Osteocyte (in vitro differentiated cells): ENCODE measurements at regions not wholly inside any gene's neighbourhood (a gene's known extent, or its start where the extent isn't known, plus 50 kb on each side); places are given as distances from the start of the nearest gene placed in this dataset.

Source experiments
- DNase-seq: peaks from one replicate; pipeline ENCODE4 v3.0.0; 2021; ENCODE audit warnings: mixed read lengths; ENCODE audit not compliant: unreplicated experiment; ENCODE audit errors: extremely low spot score
- H3K27ac Mint-ChIP-seq: one replicate; pipeline ENCODE4 v1.8.0; 2021; ENCODE audit warnings: mild to moderate bottlenecking, mixed read lengths; ENCODE audit not compliant: unreplicated experiment
- H3K27me3 Mint-ChIP-seq: one replicate; pipeline ENCODE4 v1.8.0; 2021; ENCODE audit warnings: mixed read lengths; ENCODE audit not compliant: unreplicated experiment
- H3K36me3 Mint-ChIP-seq: one replicate; pipeline ENCODE4 v1.8.0; 2021; ENCODE audit warnings: mixed read lengths; ENCODE audit not compliant: unreplicated experiment
- H3K4me1 Mint-ChIP-seq: one replicate; pipeline ENCODE4 v1.8.0; 2021; ENCODE audit warnings: mixed read lengths; ENCODE audit not compliant: unreplicated experiment
- H3K4me3 Mint-ChIP-seq: one replicate; pipeline ENCODE4 v1.8.0; 2021; ENCODE audit warnings: mild to moderate bottlenecking, moderate library complexity, mixed read lengths; ENCODE audit not compliant: unreplicated experiment
- H3K9me3 Mint-ChIP-seq: one replicate; pipeline ENCODE4 v1.8.0; 2021; ENCODE audit warnings: mixed read lengths; ENCODE audit not compliant: unreplicated experiment
- CTCF ChIP-seq: fragments of 200-600 bp; sonication (generic); IDR thresholded peaks from 2 replicates; pipeline ENCODE4 v1.5.0; 2021; ENCODE audit warnings: antibody characterized with exemption, mild to moderate bottlenecking, moderate library complexity

- peak; percentile 75 for DNase-seq
- no peak for TF ChIP-seq CTCF
- H3K4me3 Mint-ChIP-seq = no peak overlapping the region
- H3K36me3 Mint-ChIP-seq = no peaks in the 10 kb centered on the region
- no peaks in the 10 kb centered on the region for H3K9me3 Mint-ChIP-seq
- H3K27ac Mint-ChIP-seq = no peak overlapping the region
- H3K27me3 Mint-ChIP-seq = peaks cover 7% of the 10 kb centered on the region
- no peaks in the 10 kb centered on the region for H3K4me1 Mint-ChIP-seq
Observed at GRCh38 chr14:76304536-76305267, 71.2 kb upstream of the ESRRB start.

- no peaks in the 10 kb centered on the region for H3K9me3 Mint-ChIP-seq
- no peaks in the 10 kb centered on the region for H3K4me1 Mint-ChIP-seq
- H3K27ac Mint-ChIP-seq = no peak overlapping the region
- no peaks in the 10 kb centered on the region for H3K36me3 Mint-ChIP-seq
- no peak overlapping the region for H3K4me3 Mint-ChIP-seq
- DNase-seq = peak; percentile 75
- TF ChIP-seq CTCF = no peak
- peaks cover 10% of the 10 kb centered on the region for H3K27me3 Mint-ChIP-seq
Observed at GRCh38 chr14:76305268-76305826, 70.6 kb upstream of the ESRRB start.

- Mint-ChIP-seq H3K36me3 (no peaks in the 10 kb centered on the region), H3K4me3 (no peak overlapping the region), H3K27me3 (peaks cover 18% of the 10 kb centered on the region), H3K27ac (no peak overlapping the region), H3K4me1 (no peaks in the 10 kb centered on the region), H3K9me3 (no peaks in the 10 kb centered on the region)
- no peak for TF ChIP-seq CTCF
- DNase-seq = peak; percentile 67
Observed at GRCh38 chr14:76306131-76306530, 69.8 kb upstream of the ESRRB start.

- Mint-ChIP-seq H3K27ac (no peak overlapping the region), H3K9me3 (no peaks in the 10 kb centered on the region), H3K4me1 (no peaks in the 10 kb centered on the region), H3K36me3 (no peaks in the 10 kb centered on the region), H3K4me3 (no peak overlapping the region), H3K27me3 (peaks cover 29% of the 10 kb centered on the region)
- peak; percentile 66 for DNase-seq
- no peak for TF ChIP-seq CTCF
Observed at GRCh38 chr14:76307786-76308780, 67.9 kb upstream of the ESRRB start.
